PC-9 (cell line): ENCODE measurements at regions not wholly inside any gene's neighbourhood (a gene's known extent, or its start where the extent isn't known, plus 50 kb on each side); places are given as distances from the start of the nearest gene placed in this dataset.

Source experiments
- EZH2 ChIP-seq: fragments of 200-600 bp; sonication (generic); IDR thresholded peaks from 2 replicates; pipeline ENCODE4 v1.8.0; 2017; ENCODE audit warnings: antibody characterized with exemption, low read depth
- TF ChIP-seq, protein P1 (sequence below): fragments of 200-600 bp; sonication (generic); conservative IDR thresholded peaks from 2 replicates; pipeline ENCODE4 v1.6.1; 2017; ENCODE audit warnings: mixed run types, antibody characterized with exemption, mild to moderate bottlenecking, moderate library complexity

DNA sequence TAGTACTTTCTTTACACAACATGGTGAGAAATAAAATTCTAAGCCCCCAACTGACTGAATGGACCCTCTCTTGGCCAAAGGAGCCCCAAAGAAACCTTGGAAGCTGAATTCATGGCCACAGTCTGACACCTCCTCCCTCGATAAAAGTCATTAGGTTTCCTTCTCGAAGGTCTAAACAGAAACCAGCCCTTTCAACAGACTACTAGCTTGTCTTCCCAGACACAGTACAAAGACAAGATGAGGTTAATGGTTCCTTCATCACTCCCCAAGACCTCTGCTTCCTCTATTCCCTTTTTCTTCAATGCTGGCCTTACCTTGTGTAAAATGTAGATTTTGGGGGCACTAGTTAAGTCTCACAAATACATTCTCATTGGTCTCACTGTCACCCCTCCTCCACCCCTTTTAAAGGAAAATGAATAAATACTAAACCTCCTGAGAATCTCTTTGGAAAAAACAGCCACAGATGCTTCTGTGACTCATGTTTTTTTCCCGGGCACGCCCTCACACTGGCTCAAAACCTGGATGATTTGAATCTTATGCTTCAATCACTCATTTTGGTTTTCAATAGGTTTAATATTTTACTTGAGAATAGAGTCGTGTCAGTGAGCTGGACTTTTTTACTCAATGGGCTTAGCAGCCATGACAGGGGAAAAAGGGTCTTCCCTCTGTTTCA is 65.8 kb upstream of the MED4 start:
- TF ChIP-seq, protein P1, sequence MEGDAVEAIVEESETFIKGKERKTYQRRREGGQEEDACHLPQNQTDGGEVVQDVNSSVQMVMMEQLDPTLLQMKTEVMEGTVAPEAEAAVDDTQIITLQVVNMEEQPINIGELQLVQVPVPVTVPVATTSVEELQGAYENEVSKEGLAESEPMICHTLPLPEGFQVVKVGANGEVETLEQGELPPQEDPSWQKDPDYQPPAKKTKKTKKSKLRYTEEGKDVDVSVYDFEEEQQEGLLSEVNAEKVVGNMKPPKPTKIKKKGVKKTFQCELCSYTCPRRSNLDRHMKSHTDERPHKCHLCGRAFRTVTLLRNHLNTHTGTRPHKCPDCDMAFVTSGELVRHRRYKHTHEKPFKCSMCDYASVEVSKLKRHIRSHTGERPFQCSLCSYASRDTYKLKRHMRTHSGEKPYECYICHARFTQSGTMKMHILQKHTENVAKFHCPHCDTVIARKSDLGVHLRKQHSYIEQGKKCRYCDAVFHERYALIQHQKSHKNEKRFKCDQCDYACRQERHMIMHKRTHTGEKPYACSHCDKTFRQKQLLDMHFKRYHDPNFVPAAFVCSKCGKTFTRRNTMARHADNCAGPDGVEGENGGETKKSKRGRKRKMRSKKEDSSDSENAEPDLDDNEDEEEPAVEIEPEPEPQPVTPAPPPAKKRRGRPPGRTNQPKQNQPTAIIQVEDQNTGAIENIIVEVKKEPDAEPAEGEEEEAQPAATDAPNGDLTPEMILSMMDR: no peak
- no peak for TF ChIP-seq EZH2
